ENCODE measurements at regions not wholly inside any gene's neighbourhood (a gene's known extent, or its start where the extent isn't known, plus 50 kb on each side); places are given as distances from the start of the nearest gene placed in this dataset.

- TF ChIP-seq CTCF (IDR thresholded peaks at IDR 0.05; ENCODE audit: low read depth, low read length) = no peak
- DNase-seq (ENCODE audit: extremely low read depth, low read depth) = no peak
Measured at GRCh38 chr3:88795503-88795902, 311.9 kb upstream of the EPHA3 start.

- no peak for TF ChIP-seq CTCF (IDR thresholded peaks at IDR 0.05; ENCODE audit: low read depth, low read length)
- peak; percentile 3 for DNase-seq (ENCODE audit: extremely low read depth, low read depth)
Measured at GRCh38 chr3:88807491-88808105, 299.8 kb upstream of the EPHA3 start.

GRCh38 chr3:88809993-88810392 is 297.4 kb upstream of the EPHA3 start:
- no peak for TF ChIP-seq CTCF (IDR thresholded peaks at IDR 0.05; ENCODE audit: low read depth, low read length)
- no peak for DNase-seq (ENCODE audit: extremely low read depth, low read depth)

GRCh38 chr3:88810455-88810854 is 297.0 kb upstream of the EPHA3 start:
- TF ChIP-seq CTCF (IDR thresholded peaks at IDR 0.05; ENCODE audit: low read depth, low read length) = no peak
- DNase-seq (ENCODE audit: extremely low read depth, low read depth) = no peak

GRCh38 chr3:88811096-88811495 is 296.3 kb upstream of the EPHA3 start:
- TF ChIP-seq CTCF (IDR thresholded peaks at IDR 0.05; ENCODE audit: low read depth, low read length) = no peak

GRCh38 chr3:88812576-88812975 is 294.8 kb upstream of the EPHA3 start:
- TF ChIP-seq CTCF (IDR thresholded peaks at IDR 0.05; ENCODE audit: low read depth, low read length) = no peak
- no peak for DNase-seq (ENCODE audit: extremely low read depth, low read depth)

More at GRCh38 chr3:88811096-88811495, 296.3 kb upstream of the EPHA3 start:
- no peak for DNase-seq (ENCODE audit: extremely low read depth, low read depth)

- DNase-seq (ENCODE audit: extremely low read depth, low read depth) = no peak
- TF ChIP-seq CTCF (IDR thresholded peaks at IDR 0.05; ENCODE audit: low read depth, low read length) = no peak
Measured at GRCh38 chr3:88816445-88816844, 291.0 kb upstream of the EPHA3 start.

All from AG09319 (cell line).